Caco-2 (cell line): ENCODE measurements at regions not wholly inside any gene's neighbourhood (a gene's known extent, or its start where the extent isn't known, plus 50 kb on each side); places are given as distances from the start of the nearest gene placed in this dataset.

Source experiments
- BruUV-seq: library from RNA; stranded (reverse); fragments of 400-500 nt; replicated peaks from 2 replicates; lab custom pipeline; 2021; lab: Mats Ljungman, UMichigan
- CTCF ChIA-PET: fragments of 300-600 bp; sonication (Branson Sonifier 250); formaldehyde crosslinking; loops from one replicate; lab custom pipeline; 2022; ENCODE audit warnings: antibody characterized with exemption; lab: Charles Lee
- POLR2A ChIA-PET: fragments of 300-600 bp; sonication (Branson Sonifier 250); formaldehyde crosslinking; loops from one replicate; lab custom pipeline; 2022; ENCODE audit warnings: antibody characterized with exemption; lab: Charles Lee
- DNase-seq, 2 experiments: peaks; one replicate each; pipeline versions ENCODE4 v3.0.0 to v3.0.0-alpha.2; 2020 to 2022
- H3K27me3 ChIP-seq: replicated peaks from 2 replicates; pipeline ENCODE4 v1.6.0; 2011; ENCODE audit warnings: low read length; ENCODE audit not compliant: control insufficient read depth, insufficient read depth
- H3K36me3 ChIP-seq: 2 replicates; pipeline ENCODE4 v1.5.1; 2011; ENCODE audit warnings: low read length; ENCODE audit not compliant: control insufficient read depth, insufficient read depth
- H3K4me1 ChIP-seq: fragments of 250-450 bp; sonication (Bioruptor Pico); 2 replicates; pipeline ENCODE4 v1.5.1; 2020; ENCODE audit warnings: mild to moderate bottlenecking
- H3K4me3 ChIP-seq: 2 replicates; pipeline ENCODE4 v1.5.1; 2011; ENCODE audit warnings: low read depth, mild to moderate bottlenecking, control low read depth, low read length
- H3K9me3 ChIP-seq: fragments of 250-450 bp; sonication (Bioruptor Pico); 2 replicates; pipeline ENCODE4 v1.5.1; 2020; ENCODE audit warnings: mild to moderate bottlenecking, moderate library complexity
- H3K27ac Mint-ChIP-seq: one replicate; pipeline ENCODE4 v1.8.0; 2022; ENCODE audit warnings: mixed read lengths; ENCODE audit not compliant: unreplicated experiment
- H3K27me3 Mint-ChIP-seq: one replicate; pipeline ENCODE4 v1.8.0; 2022; ENCODE audit warnings: mixed read lengths; ENCODE audit not compliant: insufficient read depth, unreplicated experiment
- H3K36me3 Mint-ChIP-seq: one replicate; pipeline ENCODE4 v1.8.0; 2022; ENCODE audit warnings: mild to moderate bottlenecking, mixed read lengths; ENCODE audit not compliant: insufficient read depth, unreplicated experiment
- H3K4me1 Mint-ChIP-seq: one replicate; pipeline ENCODE4 v1.8.0; 2022; ENCODE audit warnings: low read depth, mixed read lengths; ENCODE audit not compliant: unreplicated experiment
- H3K4me3 Mint-ChIP-seq: one replicate; pipeline ENCODE4 v1.8.0; 2022; ENCODE audit warnings: mild to moderate bottlenecking, moderate library complexity, mixed read lengths; ENCODE audit not compliant: unreplicated experiment
- H3K9me3 Mint-ChIP-seq: one replicate; pipeline ENCODE4 v1.8.0; 2022; ENCODE audit warnings: mixed read lengths; ENCODE audit not compliant: unreplicated experiment
- CTCF ChIP-seq, 2 experiments: fragments of 200-600 bp in 1 of 2; IDR thresholded peaks; 1 replicate in 1 of 2; 2 replicates in 1 of 2; pipeline versions ENCODE4 v1.5.1 to v1.8.0; 2011 to 2022; ENCODE audit warnings: antibody characterized with exemption in 1 of 2, control low read depth in 1 of 2, inconsistent platforms in 1 of 2, low read depth in 1 of 2, low read length in 1 of 2, mild to moderate bottlenecking in 1 of 2, moderate library complexity in 1 of 2; ENCODE audit not compliant: insufficient read depth in 1 of 2, severe bottlenecking in 1 of 2, unreplicated experiment in 1 of 2
- intact Hi-C: fragments of 100-400 bp; cut with micrococcal nuclease; formaldehyde crosslinking; loops from one replicate; pipeline ENCODE4 v1.10.0; 2022; ENCODE audit not compliant: unreplicated experiment

- Histone ChIP-seq H3K4me1 (no peaks in the 10 kb centered on the region), H3K9me3 (no peaks in the 10 kb centered on the region), H3K27me3 (no peaks in the 10 kb centered on the region), H3K36me3 (no peaks in the 10 kb centered on the region), H3K4me3 (no peak overlapping the region)
- H3K4me3 Mint-ChIP-seq: no peak overlapping the region
- peaks cover 13% of the 10 kb centered on the region for H3K9me3 Mint-ChIP-seq
- intact Hi-C loops: no loop called here
- CTCF ChIA-PET: no interaction called here
- TF ChIP-seq CTCF (IDR thresholded peaks at IDR 0.05; ENCODE audit: insufficient read depth in 1 of 2, low read depth in 1 of 2, low read length in 1 of 2, severe bottlenecking in 1 of 2, unreplicated experiment in 1 of 2): no peak
- DNase-seq: no peak
- H3K4me1 Mint-ChIP-seq: no peaks in the 10 kb centered on the region
- no peaks in the 10 kb centered on the region for H3K36me3 Mint-ChIP-seq
- peaks cover 12% of the 10 kb centered on the region for H3K27me3 Mint-ChIP-seq
- BruUV-seq: no TSS peak
- POLR2A ChIA-PET: no interaction called here
- no peak overlapping the region for H3K27ac Mint-ChIP-seq
These were observed 188.4 kb downstream of the PDGFRA start for GRCh38 chr4:54417476-54417875.

- POLR2A ChIA-PET: no interaction called here
- intact Hi-C loops: no loop called here
- H3K36me3 ChIP-seq: no peaks in the 10 kb centered on the region
- no peak overlapping the region for H3K27ac Mint-ChIP-seq
- peaks cover 13% of the 10 kb centered on the region for H3K9me3 Mint-ChIP-seq
- CTCF ChIA-PET: no interaction called here
- peaks cover 3% of the 10 kb centered on the region for H3K27me3 Mint-ChIP-seq
- BruUV-seq: no TSS peak
- H3K4me3 ChIP-seq: no peak overlapping the region
- H3K9me3 ChIP-seq: no peaks in the 10 kb centered on the region
- H3K4me1 ChIP-seq: no peaks in the 10 kb centered on the region
- no peak overlapping the region for H3K4me3 Mint-ChIP-seq
- TF ChIP-seq CTCF (IDR thresholded peaks at IDR 0.05; ENCODE audit: insufficient read depth in 1 of 2, low read depth in 1 of 2, low read length in 1 of 2, severe bottlenecking in 1 of 2, unreplicated experiment in 1 of 2): no peak
- no peaks in the 10 kb centered on the region for H3K4me1 Mint-ChIP-seq
- no peak for DNase-seq
- no peaks in the 10 kb centered on the region for H3K36me3 Mint-ChIP-seq
- H3K27me3 ChIP-seq: no peaks in the 10 kb centered on the region
These were observed 189.4 kb downstream of the PDGFRA start for GRCh38 chr4:54418468-54418867.

- Mint-ChIP-seq H3K27ac (no peak overlapping the region), H3K36me3 (no peaks in the 10 kb centered on the region), H3K4me3 (no peak overlapping the region), H3K9me3 (no peaks in the 10 kb centered on the region), H3K4me1 (no peaks in the 10 kb centered on the region), H3K27me3 (peaks cover 7% of the 10 kb centered on the region)
- CTCF ChIA-PET: no interaction called here
- DNase-seq: no peak
- no peak for TF ChIP-seq CTCF (IDR thresholded peaks at IDR 0.05; ENCODE audit: insufficient read depth in 1 of 2, low read depth in 1 of 2, low read length in 1 of 2, severe bottlenecking in 1 of 2, unreplicated experiment in 1 of 2)
- Histone ChIP-seq H3K4me3 (no peak overlapping the region), H3K9me3 (no peaks in the 10 kb centered on the region), H3K36me3 (no peaks in the 10 kb centered on the region), H3K4me1 (no peaks in the 10 kb centered on the region), H3K27me3 (no peaks in the 10 kb centered on the region)
- intact Hi-C loops: no loop called here
- POLR2A ChIA-PET: no interaction called here
- BruUV-seq: no TSS peak
These were observed 194.0 kb downstream of the PDGFRA start for GRCh38 chr4:54423066-54423465.
